K562 (cell line): ENCODE measurements at regions not wholly inside any gene's neighbourhood (a gene's known extent, or its start where the extent isn't known, plus 50 kb on each side); places are given as distances from the start of the nearest gene placed in this dataset.

Source experiments
- ATAC-seq: fragments of 200-7000 bp; cut with Tn5 transposase; 3 replicates; pipeline ENCODE4 v1.9.1; 2020; ENCODE audit warnings: moderate library complexity
- BruUV-seq: library from RNA; stranded (reverse); fragments of 400-500 nt; replicated peaks from 2 replicates; lab custom pipeline; 2021; lab: Mats Ljungman, UMichigan
- CTCF ChIA-PET: fragments of 300-600 bp; formaldehyde crosslinking; extraction: SDS; loops from one replicate; lab custom pipeline; 2021; ENCODE audit warnings: low intra/inter-chr PET ratio; lab: Yijun Ruan, JAX
- POLR2A ChIA-PET: fragments of 300-600, 350-650 bp; sonication (Branson Sonifier 250); formaldehyde crosslinking; extraction: SDS; loops from one replicate; lab custom pipeline; 2021; ENCODE audit warnings: antibody characterized with exemption, inconsistent platforms; lab: Yijun Ruan, JAX
- DNase-seq, 4 experiments: peaks; one replicate each; pipeline versions ENCODE4 v3.0.0 to v3.0.0-alpha.2; 2011 to 2018; ENCODE audit warnings: low spot score in 3 of 4, mixed read lengths in 3 of 4; ENCODE audit errors: extremely low read depth in 1 of 4
- FAIRE-seq: peaks from 2 replicates; lab custom pipeline; 2011; peaks lifted over from hg19 to GRCh38; lab: Jason Lieb, UNC
- H2AFZ ChIP-seq: 2 replicates; pipeline ENCODE4 v1.6.0; 2011; ENCODE audit warnings: low read depth, low read length, control low read depth, inconsistent platforms
- H3K27ac ChIP-seq: fragments of 200-600 bp; 3 replicates; pipeline ENCODE4 v1.8.0; 2011; ENCODE audit warnings: low read depth, mild to moderate bottlenecking, control low read depth, inconsistent platforms, low read length, moderate library complexity, mixed read lengths; ENCODE audit errors: extremely low read depth
- H3K27me3 ChIP-seq, 2 experiments: fragments of 300-600 bp in 1 of 2; 2 replicates in 1 of 2; 3 replicates in 1 of 2; pipeline versions ENCODE4 v1.6.0 to v1.8.0; 2011; ENCODE audit warnings: inconsistent platforms in 2 of 2, low read length in 2 of 2, mild to moderate bottlenecking in 1 of 2, mixed read lengths in 1 of 2, moderate library complexity in 1 of 2; ENCODE audit not compliant: control insufficient read depth in 2 of 2, insufficient read depth in 2 of 2
- H3K36me3 ChIP-seq: fragments of 300-600 bp; 3 replicates; pipeline ENCODE4 v1.8.0; 2011; ENCODE audit warnings: mild to moderate bottlenecking, low read length, inconsistent platforms; ENCODE audit not compliant: control insufficient read depth, insufficient read depth
- H3K4me1 ChIP-seq, 2 experiments: fragments of 200-600 bp in 1 of 2; replicated peaks in 1 of 2; 2 replicates in 1 of 2; 3 replicates in 1 of 2; pipeline versions ENCODE4 v1.5.1 to v1.8.0; 2011; ENCODE audit warnings: inconsistent platforms in 2 of 2, low read length in 2 of 2, mild to moderate bottlenecking in 1 of 2, mixed read lengths in 1 of 2, moderate library complexity in 1 of 2; ENCODE audit not compliant: control insufficient read depth in 2 of 2, insufficient read depth in 2 of 2
- H3K4me2 ChIP-seq: 2 replicates; pipeline ENCODE4 v1.6.1; 2011; ENCODE audit warnings: low read length, control low read depth, inconsistent platforms, mixed read lengths; ENCODE audit not compliant: insufficient read depth
- H3K4me3 ChIP-seq: fragments of 200-600 bp; sonication (generic), shearing (Covaris generic); 2 replicates; pipeline ENCODE4 v1.5.1; 2016; ENCODE audit warnings: control low read depth, inconsistent platforms
- H3K79me2 ChIP-seq: fragments of 200-600 bp; 3 replicates; pipeline ENCODE4 v1.8.0; 2011; ENCODE audit warnings: low read length, inconsistent platforms; ENCODE audit not compliant: control insufficient read depth, insufficient read depth
- H3K9ac ChIP-seq, 2 experiments: 2 replicates each; pipeline versions ENCODE4 v1.6.0 to v1.6.1; 2011; ENCODE audit warnings: low read depth in 2 of 2, low read length in 2 of 2, control low read depth in 1 of 2, inconsistent platforms in 1 of 2, mild to moderate bottlenecking in 1 of 2, mixed read lengths in 1 of 2; ENCODE audit not compliant: insufficient read depth in 1 of 2
- H3K9me1 ChIP-seq: one replicate; pipeline ENCODE4 v1.6.0; 2011; ENCODE audit warnings: inconsistent platforms, mild to moderate bottlenecking, low read length, moderate library complexity; ENCODE audit not compliant: control insufficient read depth, insufficient read depth
- H3K9me3 ChIP-seq: replicated peaks from 2 replicates; pipeline ENCODE4 v1.5.1; 2011; ENCODE audit warnings: low read depth, low read length, inconsistent platforms; ENCODE audit not compliant: control insufficient read depth, insufficient read depth
- H4K20me1 ChIP-seq: replicated peaks from 2 replicates; pipeline ENCODE4 v1.6.1; 2011; ENCODE audit warnings: low read length, inconsistent platforms, mixed read lengths; ENCODE audit not compliant: control insufficient read depth, insufficient read depth
- ARHGAP35 ChIP-seq: fragments of 450-650 bp; IDR thresholded peaks from 2 replicates; pipeline ENCODE4 v1.6.1; 2018; ENCODE audit not compliant: partially characterized antibody
- ASH1L ChIP-seq: fragments of 450-650 bp; IDR thresholded peaks from 2 replicates; pipeline ENCODE4 v1.6.1; 2018; ENCODE audit warnings: borderline replicate concordance, mild to moderate bottlenecking, low read depth; ENCODE audit not compliant: partially characterized antibody
- CBFA2T3 ChIP-seq: fragments of 450-650 bp; IDR thresholded peaks from 2 replicates; pipeline ENCODE4 v1.6.1; 2017
- EGR1 ChIP-seq: fragments of 450-650 bp; conservative IDR thresholded peaks from 2 replicates; pipeline ENCODE4 v1.6.1; 2017; ENCODE audit warnings: mild to moderate bottlenecking
- ETS2 ChIP-seq: IDR thresholded peaks from 2 replicates; pipeline ENCODE4 v1.6.1; 2016; ENCODE audit warnings: borderline replicate concordance, missing genetic modification characterization, mild to moderate bottlenecking, moderate library complexity, missing compliant biosample characterization; ENCODE audit not compliant: poor library complexity, severe bottlenecking
- RBBP5 ChIP-seq: fragments of 200-600 bp; sonication (generic); IDR thresholded peaks from 2 replicates; pipeline ENCODE4 v1.6.1; 2012; ENCODE audit warnings: borderline replicate concordance, mild to moderate bottlenecking, low read length, control low read depth, inconsistent platforms; ENCODE audit not compliant: insufficient read depth, poor library complexity, severe bottlenecking
- TBL1XR1 ChIP-seq, 2 experiments: IDR thresholded peaks; 2 replicates each; pipeline ENCODE4 v1.6.1; 2012; ENCODE audit warnings: improper control_type of control experiment in 2 of 2, low read length in 2 of 2, mild to moderate bottlenecking in 1 of 2
- ZNF134 ChIP-seq: fragments of 250-450 bp; sonication (Bioruptor Pico); conservative IDR thresholded peaks from 2 replicates; pipeline ENCODE4 v1.4.0; 2020
- ZNF263 ChIP-seq: sonication (generic); formaldehyde crosslinking; IDR thresholded peaks from 2 replicates; pipeline ENCODE4 v1.8.0; 2022; ENCODE audit warnings: mild to moderate bottlenecking, missing genetic modification reagents, borderline replicate concordance
- ZNF316 ChIP-seq: fragments of 450-650 bp; IDR thresholded peaks from 2 replicates; pipeline ENCODE4 v1.6.1; 2016
- whole genome bisulfite sequencing: fragments of 100-300 bp; shearing (Covaris generic); methylation state at CpG from one replicate; pipeline ENCODE4 v1.1.6; 2016; ENCODE audit warnings: low coverage, mixed read lengths; ENCODE audit not compliant: insufficient coverage; ENCODE audit errors: missing lambda C conversion rate; 5-methylcytosine and 5-hydroxymethylcytosine counted together
- in situ Hi-C: fragments of 300-500 bp; cut with MboI; formaldehyde crosslinking; loops from 4 replicates; pipeline ENCODE4 v1.15.0; 2018; ENCODE audit warnings: inconsistent platforms, mixed read lengths
- intact Hi-C: fragments of 100-400 bp; cut with micrococcal nuclease; formaldehyde crosslinking; loops from 2 replicates; pipeline ENCODE4 v1.14.2; 2022
- TF ChIP-seq, protein P1 (sequence below): fragments of 250-450 bp; sonication (Bioruptor Pico); IDR thresholded peaks from 2 replicates; pipeline ENCODE4 v1.8.0; 2021; ENCODE audit warnings: moderate library complexity, mild to moderate bottlenecking, inconsistent platforms
- TF ChIP-seq, protein P2 (sequence below): fragments of 250-450 bp; sonication (Bioruptor Pico); IDR thresholded peaks from 2 replicates; pipeline ENCODE4 v1.4.0; 2020; ENCODE audit warnings: mild to moderate bottlenecking
- TF ChIP-seq, protein P3 (sequence below): sonication (generic); formaldehyde crosslinking; IDR thresholded peaks from 2 replicates; pipeline ENCODE4 v1.8.1; 2023; ENCODE audit warnings: mild to moderate bottlenecking, missing genetic modification reagents

- no peaks in the 10 kb centered on the region for H3K79me2 ChIP-seq
- H3K4me1 ChIP-seq, result peaks cover 0 to 6% of the 10 kb centered on the region in 2 experiments; a peak in 2 of 5 replicates
- POLR2A ChIA-PET, result interaction anchor here (0.6 to 0.7 kb wide), 2 partner anchors 12 to 119 kb away, joined by 3 read pairs; no protein-coding TSS in a partner anchor
- H3K4me2 ChIP-seq, result no peak overlapping the region
- CTCF ChIA-PET, result no interaction called here
- TF ChIP-seq ASH1L (no peak), ZNF316 (no peak), ZNF263 (0 out of 2 replicates have a peak, but pooled peaks have one; percentile 23), ZNF134 (CRISPR knock-in tag) (peak; percentile 64; the same call in 1 of the 2 replicates), TBL1XR1 (IDR thresholded peaks at IDR 0.05; ENCODE audit: low read length in 2 of 2) (no peak), RBBP5 (no peak), ETS2 (tag) (no peak), CBFA2T3 (0 out of 2 replicates have a peak, but pooled peaks have one; percentile 4), ARHGAP35 (no peak), EGR1 (peak; percentile 29; the same call in 1 of the 2 replicates)
- TF ChIP-seq, protein P1, sequence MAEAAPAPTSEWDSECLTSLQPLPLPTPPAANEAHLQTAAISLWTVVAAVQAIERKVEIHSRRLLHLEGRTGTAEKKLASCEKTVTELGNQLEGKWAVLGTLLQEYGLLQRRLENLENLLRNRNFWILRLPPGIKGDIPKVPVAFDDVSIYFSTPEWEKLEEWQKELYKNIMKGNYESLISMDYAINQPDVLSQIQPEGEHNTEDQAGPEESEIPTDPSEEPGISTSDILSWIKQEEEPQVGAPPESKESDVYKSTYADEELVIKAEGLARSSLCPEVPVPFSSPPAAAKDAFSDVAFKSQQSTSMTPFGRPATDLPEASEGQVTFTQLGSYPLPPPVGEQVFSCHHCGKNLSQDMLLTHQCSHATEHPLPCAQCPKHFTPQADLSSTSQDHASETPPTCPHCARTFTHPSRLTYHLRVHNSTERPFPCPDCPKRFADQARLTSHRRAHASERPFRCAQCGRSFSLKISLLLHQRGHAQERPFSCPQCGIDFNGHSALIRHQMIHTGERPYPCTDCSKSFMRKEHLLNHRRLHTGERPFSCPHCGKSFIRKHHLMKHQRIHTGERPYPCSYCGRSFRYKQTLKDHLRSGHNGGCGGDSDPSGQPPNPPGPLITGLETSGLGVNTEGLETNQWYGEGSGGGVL (CRISPR knock-in tag), result no peak
- TF ChIP-seq, protein P2, sequence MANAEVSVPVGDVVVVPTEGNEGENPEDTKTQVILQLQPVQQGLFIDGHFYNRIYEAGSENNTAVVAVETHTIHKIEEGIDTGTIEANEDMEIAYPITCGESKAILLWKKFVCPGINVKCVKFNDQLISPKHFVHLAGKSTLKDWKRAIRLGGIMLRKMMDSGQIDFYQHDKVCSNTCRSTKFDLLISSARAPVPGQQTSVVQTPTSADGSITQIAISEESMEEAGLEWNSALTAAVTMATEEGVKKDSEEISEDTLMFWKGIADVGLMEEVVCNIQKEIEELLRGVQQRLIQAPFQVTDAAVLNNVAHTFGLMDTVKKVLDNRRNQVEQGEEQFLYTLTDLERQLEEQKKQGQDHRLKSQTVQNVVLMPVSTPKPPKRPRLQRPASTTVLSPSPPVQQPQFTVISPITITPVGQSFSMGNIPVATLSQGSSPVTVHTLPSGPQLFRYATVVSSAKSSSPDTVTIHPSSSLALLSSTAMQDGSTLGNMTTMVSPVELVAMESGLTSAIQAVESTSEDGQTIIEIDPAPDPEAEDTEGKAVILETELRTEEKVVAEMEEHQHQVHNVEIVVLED (CRISPR knock-in tag), result no peak
- TF ChIP-seq, protein P3, sequence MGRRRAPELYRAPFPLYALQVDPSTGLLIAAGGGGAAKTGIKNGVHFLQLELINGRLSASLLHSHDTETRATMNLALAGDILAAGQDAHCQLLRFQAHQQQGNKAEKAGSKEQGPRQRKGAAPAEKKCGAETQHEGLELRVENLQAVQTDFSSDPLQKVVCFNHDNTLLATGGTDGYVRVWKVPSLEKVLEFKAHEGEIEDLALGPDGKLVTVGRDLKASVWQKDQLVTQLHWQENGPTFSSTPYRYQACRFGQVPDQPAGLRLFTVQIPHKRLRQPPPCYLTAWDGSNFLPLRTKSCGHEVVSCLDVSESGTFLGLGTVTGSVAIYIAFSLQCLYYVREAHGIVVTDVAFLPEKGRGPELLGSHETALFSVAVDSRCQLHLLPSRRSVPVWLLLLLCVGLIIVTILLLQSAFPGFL (CRISPR knock-in tag), result no peak
- TF ChIP-seq, all 486 proteins: peak for 4
- BruUV-seq, result no TSS peak
- WGBS, result 2% methylated on average over 25 of the region's 25 CpGs
- ATAC-seq (peak; percentile 87), DNase-seq (peak in 2 of 4 experiments; percentile 55 to 56), FAIRE-seq (peak; percentile 6)
- Histone ChIP-seq H3K27me3 (peaks cover 25 to 51% of the 10 kb centered on the region in 2 experiments; a peak in 4 of 5 replicates), H4K20me1 (no peaks in the 10 kb centered on the region), H3K27ac (no peak overlapping the region), H3K9me3 (peaks cover 3% of the 10 kb centered on the region; the same call in 1 of the 2 replicates), H3K9me1 (no peaks in the 10 kb centered on the region), H3K36me3 (no peaks in the 10 kb centered on the region), H2AFZ (no peak overlapping the region), H3K4me3 (no peak overlapping the region), H3K9ac (no peak overlapping the region)
- intact Hi-C loops (no loop called here), in situ Hi-C loops (no loop called here)
These were observed 85.7 kb upstream of the SLC45A1 start for GRCh38 chr1:8232036-8232757.
